ENCODE measurements at regions not wholly inside any gene's neighbourhood (a gene's known extent, or its start where the extent isn't known, plus 50 kb on each side); places are given as distances from the start of the nearest gene placed in this dataset.
"Not testable (repeated sequence)": the region's sequence is repeated elsewhere in the genome, so short reads cannot be mapped to it uniquely, and the experiment has no call there.

GRCh38 chr7:20521243-20521642 lies 94.2 kb upstream of the ABCB5 start:
- DNase-seq, result no peak

GRCh38 chr7:20529260-20529659 lies 86.2 kb upstream of the ABCB5 start:
- no peak for DNase-seq

- DNase-seq, result no peak
These were observed 82.6 kb upstream of the ABCB5 start for GRCh38 chr7:20532890-20533289.

- DNase-seq, result no peak
These were observed 80.9 kb upstream of the ABCB5 start for GRCh38 chr7:20534543-20534942.

- DNase-seq, result no peak
These were observed 79.9 kb upstream of the ABCB5 start for GRCh38 chr7:20535541-20535940.

- DNase-seq, result no peak
These were observed 76.3 kb upstream of the ABCB5 start for GRCh38 chr7:20539201-20539600.

GRCh38 chr7:20541608-20542349 lies 73.7 kb upstream of the ABCB5 start:
- no peak for DNase-seq

GRCh38 chr7:20542594-20542993 lies 72.9 kb upstream of the ABCB5 start:
- DNase-seq, result no peak

- no peak for DNase-seq
These were observed 72.0 kb upstream of the ABCB5 start for GRCh38 chr7:20543500-20543899.

- no peak for DNase-seq
These were observed 70.5 kb upstream of the ABCB5 start for GRCh38 chr7:20545016-20545415.

GRCh38 chr7:20546958-20547357 lies 68.5 kb upstream of the ABCB5 start:
- not testable (repeated sequence) for DNase-seq

GRCh38 chr7:20554072-20554471 lies 61.4 kb upstream of the ABCB5 start:
- DNase-seq, result no peak

- DNase-seq, result no peak
These were observed 59.4 kb upstream of the ABCB5 start for GRCh38 chr7:20556091-20556490.

GRCh38 chr7:20557116-20557515 lies 58.4 kb upstream of the ABCB5 start:
- DNase-seq, result no peak

GRCh38 chr7:20558963-20559716 lies 56.3 kb upstream of the ABCB5 start:
- DNase-seq, result no peak

GRCh38 chr7:20559883-20560282 lies 55.6 kb upstream of the ABCB5 start:
- no peak for DNase-seq

- DNase-seq, result no peak
These were observed 54.9 kb upstream of the ABCB5 start for GRCh38 chr7:20560325-20561180.

- DNase-seq, result no peak
These were observed 54.0 kb upstream of the ABCB5 start for GRCh38 chr7:20561466-20561865.

- no peak for DNase-seq
These were observed 53.6 kb upstream of the ABCB5 start for GRCh38 chr7:20561908-20562307.

- DNase-seq, result no peak
These were observed 53.0 kb upstream of the ABCB5 start for GRCh38 chr7:20562461-20562860.

Measured in CD4-positive, alpha-beta T cell treated with Interferon alpha-2 for 1 hour (primary cell).